GM20000 (cell line): ENCODE measurements at regions not wholly inside any gene's neighbourhood (a gene's known extent, or its start where the extent isn't known, plus 50 kb on each side); places are given as distances from the start of the nearest gene placed in this dataset.

ENCODE experiments used
- DNase-seq: peaks from one replicate; pipeline ENCODE4 v3.0.0; 2012; ENCODE audit warnings: low spot score
- TF ChIP-seq, protein P1 (sequence below): IDR thresholded peaks from 2 replicates; pipeline ENCODE4 v1.5.1; 2012; ENCODE audit warnings: mild to moderate bottlenecking, control low read depth; ENCODE audit errors: extremely low read depth, missing control alignments

DNA sequence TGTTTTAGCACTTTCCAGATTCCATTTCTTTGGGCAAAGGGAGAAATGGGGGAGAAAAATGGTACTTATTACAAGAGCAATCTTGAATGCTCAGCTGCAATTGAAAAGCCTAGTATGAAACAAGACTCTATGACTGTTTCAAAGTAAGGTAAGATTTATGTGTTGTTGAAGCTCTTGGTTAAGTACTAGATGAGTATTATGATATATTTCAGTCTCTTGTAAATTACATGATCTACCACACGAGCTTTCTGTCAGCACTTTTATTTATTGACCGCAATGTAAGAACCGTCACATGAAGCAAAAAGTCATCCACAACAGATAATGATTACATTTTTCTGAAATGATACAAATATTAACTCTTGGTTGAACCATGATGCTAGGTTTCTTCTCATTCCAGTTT, 906.7 kb upstream of the CHORDC1 start:
- no peak for DNase-seq
- TF ChIP-seq, protein P1, sequence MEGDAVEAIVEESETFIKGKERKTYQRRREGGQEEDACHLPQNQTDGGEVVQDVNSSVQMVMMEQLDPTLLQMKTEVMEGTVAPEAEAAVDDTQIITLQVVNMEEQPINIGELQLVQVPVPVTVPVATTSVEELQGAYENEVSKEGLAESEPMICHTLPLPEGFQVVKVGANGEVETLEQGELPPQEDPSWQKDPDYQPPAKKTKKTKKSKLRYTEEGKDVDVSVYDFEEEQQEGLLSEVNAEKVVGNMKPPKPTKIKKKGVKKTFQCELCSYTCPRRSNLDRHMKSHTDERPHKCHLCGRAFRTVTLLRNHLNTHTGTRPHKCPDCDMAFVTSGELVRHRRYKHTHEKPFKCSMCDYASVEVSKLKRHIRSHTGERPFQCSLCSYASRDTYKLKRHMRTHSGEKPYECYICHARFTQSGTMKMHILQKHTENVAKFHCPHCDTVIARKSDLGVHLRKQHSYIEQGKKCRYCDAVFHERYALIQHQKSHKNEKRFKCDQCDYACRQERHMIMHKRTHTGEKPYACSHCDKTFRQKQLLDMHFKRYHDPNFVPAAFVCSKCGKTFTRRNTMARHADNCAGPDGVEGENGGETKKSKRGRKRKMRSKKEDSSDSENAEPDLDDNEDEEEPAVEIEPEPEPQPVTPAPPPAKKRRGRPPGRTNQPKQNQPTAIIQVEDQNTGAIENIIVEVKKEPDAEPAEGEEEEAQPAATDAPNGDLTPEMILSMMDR, result no peak

DNA sequence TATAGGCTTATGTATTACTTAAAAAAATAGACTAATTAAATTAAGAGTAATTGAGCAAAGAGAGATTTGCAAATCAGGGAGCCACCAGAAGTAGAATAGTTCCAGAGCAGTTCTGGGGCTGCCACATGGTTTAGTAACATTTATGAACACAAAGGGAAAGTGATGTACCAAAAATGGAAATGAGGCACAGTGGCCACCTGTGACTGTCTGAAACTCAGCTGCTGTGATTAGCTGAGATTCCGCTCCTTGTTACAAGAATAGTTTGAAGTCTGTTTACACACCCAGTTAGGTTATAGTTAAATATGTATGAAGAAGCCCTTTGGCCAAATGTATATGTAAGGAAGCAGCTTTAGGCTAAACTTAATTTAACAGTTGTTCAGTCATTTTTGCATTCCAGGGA, 901.5 kb upstream of the CHORDC1 start:
- TF ChIP-seq, protein P1, result no peak

DNA sequence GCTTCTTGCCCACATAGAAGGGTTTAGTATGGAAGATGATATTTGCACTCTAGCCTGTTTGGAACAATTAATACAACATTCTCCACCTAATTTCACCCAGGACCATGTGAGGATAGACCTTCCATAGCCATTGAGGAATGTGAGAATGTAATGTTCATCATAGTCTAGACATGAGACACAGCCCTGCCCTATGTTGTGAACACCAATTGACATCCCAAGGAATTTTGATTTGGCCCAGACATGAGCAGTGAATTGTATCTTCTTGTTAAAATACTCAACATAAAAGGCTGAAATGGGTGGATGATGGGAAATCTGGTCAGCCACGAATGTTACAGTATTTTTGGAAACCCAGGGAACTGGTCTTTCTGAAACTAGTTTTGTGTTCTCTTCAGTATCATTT, 892.3 kb upstream of the CHORDC1 start:
- TF ChIP-seq, protein P1, result no peak
- no peak for DNase-seq

More for the DNA sequence above, 901.5 kb upstream of the CHORDC1 start:
- no peak for DNase-seq

DNA sequence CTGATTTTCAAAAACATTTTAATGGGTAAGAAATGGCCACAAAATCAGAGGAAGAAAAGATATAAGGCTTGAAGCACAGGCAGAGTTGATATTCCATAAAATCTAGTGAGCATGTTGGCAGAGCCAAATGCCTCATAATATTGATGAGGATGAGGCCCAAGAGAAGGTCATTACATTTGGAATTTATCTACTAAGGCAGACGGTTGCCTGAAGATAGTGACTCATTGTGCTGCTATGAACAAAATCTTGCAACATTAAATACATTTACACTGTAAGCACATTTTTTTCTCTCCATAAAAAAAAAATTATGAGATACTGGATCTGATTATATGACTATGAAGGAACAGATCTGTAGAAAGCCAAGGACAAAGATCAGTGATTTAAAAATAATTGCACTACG, 881.4 kb upstream of the CHORDC1 start:
- TF ChIP-seq, protein P1, result no peak
- DNase-seq, result no peak

DNA sequence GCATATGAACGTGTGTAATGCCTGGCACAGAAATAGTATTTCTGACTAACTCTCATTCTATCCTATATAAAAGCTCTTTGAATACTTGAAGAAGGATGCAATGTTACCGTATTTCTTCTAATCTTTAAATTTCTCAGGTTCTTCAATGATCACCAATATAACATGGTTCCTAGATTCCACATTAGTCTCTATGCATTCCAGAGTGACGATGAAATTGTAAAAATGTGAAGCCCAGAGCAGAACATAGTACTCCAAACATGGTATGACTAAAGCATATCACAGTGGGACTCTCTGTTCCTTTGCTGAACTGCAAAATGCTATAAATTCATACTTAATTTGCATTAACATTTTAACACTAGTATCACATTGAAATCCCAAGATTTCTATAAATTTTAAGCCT, 877.6 kb upstream of the CHORDC1 start:
- TF ChIP-seq, protein P1, result no peak
- DNase-seq, result no peak

DNA sequence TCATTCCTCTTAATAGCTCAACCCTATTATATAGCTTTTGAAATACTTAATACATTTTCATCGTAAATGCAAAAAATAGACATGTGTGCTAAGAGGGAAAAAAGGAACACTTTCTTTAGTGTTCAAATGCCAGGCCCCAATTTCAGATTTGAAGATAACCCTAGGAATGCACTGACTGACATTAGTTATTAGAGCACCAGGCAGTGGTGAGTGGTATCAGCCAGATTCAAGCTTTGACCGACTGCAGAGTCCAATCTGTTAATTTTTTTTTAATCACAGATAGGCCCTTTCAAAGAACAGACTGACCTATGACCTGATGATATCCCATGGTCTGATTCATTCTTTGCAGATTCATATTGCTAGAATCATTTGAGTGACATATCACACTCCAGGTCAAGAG, 874.2 kb upstream of the CHORDC1 start:
- TF ChIP-seq, protein P1, result no peak
- DNase-seq, result no peak

DNA sequence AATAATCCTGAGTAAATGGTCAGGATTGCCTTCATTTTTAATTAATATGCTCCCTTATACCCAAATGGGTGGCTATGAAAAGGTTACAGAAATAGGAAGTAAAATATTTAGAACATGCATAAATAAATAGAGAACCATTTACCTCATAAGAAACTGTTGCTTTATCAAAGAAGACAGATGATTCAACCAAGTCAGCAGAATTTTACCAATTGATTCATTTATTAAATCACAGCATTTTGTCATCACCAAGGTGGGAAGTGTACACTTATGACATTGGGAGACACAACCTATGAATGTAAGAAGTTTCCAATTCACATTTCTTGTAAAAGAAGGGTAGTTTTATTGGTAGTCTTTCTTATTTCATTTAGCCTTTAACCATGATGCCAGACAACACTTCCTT, 870.3 kb upstream of the CHORDC1 start:
- DNase-seq, result no peak
- TF ChIP-seq, protein P1, result no peak
